Prostate gland (tissue), 2 donors: ENCODE measurements at regions not wholly inside any gene's neighbourhood (a gene's known extent, or its start where the extent isn't known, plus 50 kb on each side); places are given as distances from the start of the nearest gene placed in this dataset.
"Not testable (repeated sequence)": the region's sequence is repeated elsewhere in the genome, so short reads cannot be mapped to it uniquely, and the experiment has no call there.

Experiments
- CTCF ChIP-seq, 4 experiments: fragments of 200-600 bp in 2 of 4; fragments of 450-650 bp in 2 of 4; sonication (generic) in 2 of 4; IDR thresholded peaks; 1 replicate in 3 of 4; 2 replicates in 1 of 4; pipeline ENCODE4 v1.5.1; 2016 to 2019; ENCODE audit warnings: antibody characterized with exemption in 4 of 4, mild to moderate bottlenecking in 2 of 4, moderate library complexity in 2 of 4
- POLR2A ChIP-seq: fragments of 450-650 bp; IDR thresholded peaks from one replicate; pipeline ENCODE4 v1.6.1; 2016; ENCODE audit warnings: antibody characterized with exemption, mild to moderate bottlenecking

- not testable (repeated sequence) for TF ChIP-seq CTCF (IDR thresholded peaks at IDR 0.05); POLR2A
These were observed 313.7 kb upstream of the ZNF337 start for GRCh38 chr20:26010224-26010941.
